Type B pancreatic cell (in vitro differentiated cells): ENCODE measurements at regions not wholly inside any gene's neighbourhood (a gene's known extent, or its start where the extent isn't known, plus 50 kb on each side); places are given as distances from the start of the nearest gene placed in this dataset.
A peak's percentile ranks its signal among the peaks of the same experiment; 100 is the strongest.

Source experiments
- DNase-seq: peaks from one replicate; pipeline ENCODE4 v3.0.0; 2021; ENCODE audit warnings: mixed read lengths; ENCODE audit not compliant: unreplicated experiment; ENCODE audit errors: extremely low spot score
- H3K27ac Mint-ChIP-seq: 2 replicates; pipeline ENCODE4 v1.8.0; 2021; ENCODE audit warnings: mild to moderate bottlenecking, mixed read lengths
- H3K27me3 Mint-ChIP-seq: 2 replicates; pipeline ENCODE4 v1.8.0; 2021; ENCODE audit warnings: mixed read lengths
- H3K36me3 Mint-ChIP-seq: 2 replicates; pipeline ENCODE4 v1.8.0; 2021; ENCODE audit warnings: mixed read lengths
- H3K4me1 Mint-ChIP-seq: one replicate; pipeline ENCODE4 v1.8.0; 2021; ENCODE audit warnings: mixed read lengths; ENCODE audit not compliant: unreplicated experiment
- H3K4me3 Mint-ChIP-seq: 2 replicates; pipeline ENCODE4 v1.8.0; 2021; ENCODE audit warnings: mild to moderate bottlenecking, mixed read lengths
- H3K9me3 Mint-ChIP-seq: 2 replicates; pipeline ENCODE4 v1.8.0; 2021; ENCODE audit warnings: mixed read lengths
- CTCF ChIP-seq: fragments of 200-600 bp; sonication (generic); conservative IDR thresholded peaks from 2 replicates; pipeline ENCODE4 v1.5.0; 2021; ENCODE audit warnings: antibody characterized with exemption, mild to moderate bottlenecking

- no peak for TF ChIP-seq CTCF
- H3K4me3 Mint-ChIP-seq, result no peak overlapping the region
- no peaks in the 10 kb centered on the region for H3K36me3 Mint-ChIP-seq
- no peaks in the 10 kb centered on the region for H3K27me3 Mint-ChIP-seq
- no peak overlapping the region for H3K27ac Mint-ChIP-seq
- no peaks in the 10 kb centered on the region for H3K9me3 Mint-ChIP-seq
- no peak for DNase-seq
- peaks cover 5% of the 10 kb centered on the region for H3K4me1 Mint-ChIP-seq
These were observed 110.7 kb upstream of the CTSC start for GRCh38 chr11:88448131-88448670.

- Mint-ChIP-seq H3K4me3 (no peak overlapping the region), H3K9me3 (no peaks in the 10 kb centered on the region), H3K27me3 (no peaks in the 10 kb centered on the region), H3K27ac (no peak overlapping the region), H3K36me3 (no peaks in the 10 kb centered on the region), H3K4me1 (peaks cover 5% of the 10 kb centered on the region)
- no peak for DNase-seq
- TF ChIP-seq CTCF, result no peak
These were observed 109.7 kb upstream of the CTSC start for GRCh38 chr11:88447281-88447680.

DNA sequence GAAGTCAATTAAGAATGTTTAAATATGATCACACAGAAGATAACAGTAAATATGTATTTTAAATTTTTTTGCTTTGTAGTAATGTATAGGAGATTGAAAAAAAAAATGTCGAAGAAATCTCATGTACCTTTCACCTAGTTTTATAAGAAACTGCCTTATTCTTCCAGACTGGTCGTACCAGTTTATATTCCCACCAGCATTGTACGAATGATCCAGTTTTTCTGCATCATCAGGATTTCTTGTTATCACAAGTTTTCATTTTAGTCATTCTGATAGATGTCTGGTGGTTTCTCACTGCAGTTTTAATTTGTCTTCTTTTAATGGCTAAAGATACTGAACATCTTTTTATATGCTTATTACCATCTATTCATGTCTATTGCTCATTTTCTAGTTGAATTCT, 101.8 kb upstream of the CTSC start:
- no peak for DNase-seq
- Mint-ChIP-seq H3K27ac (peak overlapping the region; percentile 92), H3K4me1 (peaks cover 3% of the 10 kb centered on the region), H3K27me3 (no peaks in the 10 kb centered on the region), H3K4me3 (peak overlapping the region; percentile 35), H3K9me3 (peaks cover 7% of the 10 kb centered on the region), H3K36me3 (no peaks in the 10 kb centered on the region)
- no peak for TF ChIP-seq CTCF

DNA sequence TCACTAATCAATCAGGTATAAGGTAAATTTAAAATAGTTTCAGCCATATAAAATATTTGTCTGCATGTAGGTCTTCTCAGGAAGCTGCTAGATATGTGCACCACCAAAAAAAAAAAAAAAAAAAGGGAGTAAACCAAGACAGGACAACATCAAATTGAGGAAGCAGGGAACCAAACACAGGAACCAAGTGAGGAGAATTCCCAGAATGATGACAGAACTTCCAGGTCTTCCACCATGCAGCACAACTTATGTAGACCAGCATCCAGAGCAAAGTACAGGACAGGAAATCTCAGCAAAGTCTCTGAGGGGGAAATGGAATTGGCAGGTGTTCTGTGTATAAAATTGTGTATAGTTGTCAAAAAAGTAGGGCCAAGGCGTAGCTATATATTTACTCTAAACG, 101.2 kb upstream of the CTSC start:
- Mint-ChIP-seq H3K27ac (no peak overlapping the region), H3K4me3 (no peak overlapping the region), H3K27me3 (no peaks in the 10 kb centered on the region), H3K4me1 (no peaks in the 10 kb centered on the region), H3K36me3 (no peaks in the 10 kb centered on the region), H3K9me3 (peaks cover 7% of the 10 kb centered on the region)
- no peak for TF ChIP-seq CTCF
- no peak for DNase-seq

GRCh38 chr11:88435415-88435814, 97.9 kb upstream of the CTSC start:
- Mint-ChIP-seq H3K9me3 (peaks cover 7% of the 10 kb centered on the region), H3K36me3 (no peaks in the 10 kb centered on the region)
- TF ChIP-seq CTCF, result no peak

More at GRCh38 chr11:88435415-88435814, 97.9 kb upstream of the CTSC start:
- Mint-ChIP-seq H3K4me3 (no peak overlapping the region), H3K4me1 (no peaks in the 10 kb centered on the region), H3K27me3 (no peaks in the 10 kb centered on the region), H3K27ac (no peak overlapping the region)
- no peak for DNase-seq
